Gastrocnemius medialis (tissue), 4 donors: ENCODE measurements at regions not wholly inside any gene's neighbourhood (a gene's known extent, or its start where the extent isn't known, plus 50 kb on each side); places are given as distances from the start of the nearest gene placed in this dataset.

Experiments
- ATAC-seq, 2 donors: fragments of 150-250 bp; one replicate each; pipeline ENCODE4 v1.9.1; 2016
- DNase-seq, 2 donors: peaks; one replicate each; pipeline ENCODE4 v3.0.0-alpha.2; 2019
- H3K27ac ChIP-seq, 4 donors: fragments of 200-600 bp; sonication (generic); 1 replicate in 1 of 4; 2 replicates in 3 of 4; pipeline ENCODE4 v1.5.1; 2016 to 2018; ENCODE audit warnings: mild to moderate bottlenecking in 2 of 4, moderate library complexity in 1 of 4
- H3K27me3 ChIP-seq, 3 donors: fragments of 200-600 bp; sonication (generic) in 2 of 3; 1 replicate in 1 of 3; 2 replicates in 2 of 3; pipeline versions ENCODE4 v1.5.1 to v1.6.0; 2016 to 2019; ENCODE audit warnings: mild to moderate bottlenecking in 1 of 3, moderate library complexity in 1 of 3
- H3K36me3 ChIP-seq, 2 donors: fragments of 200-600 bp; sonication (generic) in 1 of 2; one replicate each; pipeline ENCODE4 v1.5.1; 2017 to 2018
- H3K4me1 ChIP-seq, 2 donors: fragments of 200-600 bp; sonication (generic) in 1 of 2; one replicate each; pipeline ENCODE4 v1.5.1; 2016 to 2017; ENCODE audit warnings: mild to moderate bottlenecking in 2 of 2
- H3K4me3 ChIP-seq, 4 donors: fragments of 200-600 bp; sonication (generic) in 3 of 4; 1 replicate in 1 of 4; 2 replicates in 3 of 4; pipeline ENCODE4 v1.5.1; 2016 to 2019; ENCODE audit warnings: mild to moderate bottlenecking in 2 of 4
- H3K9me3 ChIP-seq, 3 donors: fragments of 200-600 bp; sonication (generic) in 2 of 3; 1 replicate in 1 of 3; 2 replicates in 2 of 3; pipeline ENCODE4 v1.5.1; 2016 to 2019
- POLR2A ChIP-seq, 2 donors: fragments of 450-650 bp; IDR thresholded peaks; one replicate each; pipeline ENCODE4 v1.6.1; 2017; ENCODE audit warnings: antibody characterized with exemption in 2 of 2, mild to moderate bottlenecking in 2 of 2, moderate library complexity in 2 of 2
- in situ Hi-C, 4 donors: fragments of 200-750 bp; cut with MboI; loops; one replicate each; pipeline versions ENCODE4 v1.15.0 to v1.8.0; 2017; ENCODE audit warnings: low sequenced_read_pairs in 4 of 4
- intact Hi-C: fragments of 100-400 bp; cut with DNase I; formaldehyde crosslinking; loops from one replicate; pipeline ENCODE4 v1.15.1; 2023; ENCODE audit warnings: low total_unique reads
- TF ChIP-seq, protein P1 (sequence below), 5 experiments: fragments of 450-650 bp in 3 of 5; fragments of 200-600 bp in 2 of 5; sonication (generic) in 2 of 5; IDR thresholded peaks in 4 of 5; conservative IDR thresholded peaks in 1 of 5; 1 replicate in 4 of 5; 2 replicates in 1 of 5; pipeline ENCODE4 v1.5.1; 2016 to 2019; ENCODE audit warnings: antibody characterized with exemption in 5 of 5, mild to moderate bottlenecking in 3 of 5, moderate library complexity in 3 of 5

DNA sequence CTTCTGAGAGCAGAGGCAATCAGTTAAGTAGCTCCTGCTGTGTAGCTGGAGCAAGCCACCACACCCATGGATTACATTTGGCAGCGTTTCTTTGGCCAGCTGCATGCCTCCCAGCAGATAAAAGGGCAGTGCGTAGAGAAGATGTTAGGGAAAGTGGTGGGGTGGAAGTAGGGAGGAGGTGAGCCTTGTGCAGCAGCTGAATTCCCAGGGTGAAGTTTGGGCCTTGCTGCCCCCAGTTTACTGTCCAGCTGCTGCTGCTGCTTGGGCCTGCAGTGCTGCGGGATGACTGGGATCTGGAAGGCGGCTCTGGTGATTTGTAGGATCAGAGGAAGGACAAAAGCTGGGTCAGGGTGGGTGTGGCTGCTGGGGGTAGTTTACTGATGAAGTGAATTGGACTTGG lies 318.7 kb upstream of the C2CD4B start:
- ATAC-seq (peak; percentile 57 to 68), DNase-seq (peak in 1 of 2 donors; percentile 40)
- H3K4me3 ChIP-seq, result no peak overlapping the region
- no peak for TF ChIP-seq POLR2A (IDR thresholded peaks at IDR 0.05)
- TF ChIP-seq, protein P1, sequence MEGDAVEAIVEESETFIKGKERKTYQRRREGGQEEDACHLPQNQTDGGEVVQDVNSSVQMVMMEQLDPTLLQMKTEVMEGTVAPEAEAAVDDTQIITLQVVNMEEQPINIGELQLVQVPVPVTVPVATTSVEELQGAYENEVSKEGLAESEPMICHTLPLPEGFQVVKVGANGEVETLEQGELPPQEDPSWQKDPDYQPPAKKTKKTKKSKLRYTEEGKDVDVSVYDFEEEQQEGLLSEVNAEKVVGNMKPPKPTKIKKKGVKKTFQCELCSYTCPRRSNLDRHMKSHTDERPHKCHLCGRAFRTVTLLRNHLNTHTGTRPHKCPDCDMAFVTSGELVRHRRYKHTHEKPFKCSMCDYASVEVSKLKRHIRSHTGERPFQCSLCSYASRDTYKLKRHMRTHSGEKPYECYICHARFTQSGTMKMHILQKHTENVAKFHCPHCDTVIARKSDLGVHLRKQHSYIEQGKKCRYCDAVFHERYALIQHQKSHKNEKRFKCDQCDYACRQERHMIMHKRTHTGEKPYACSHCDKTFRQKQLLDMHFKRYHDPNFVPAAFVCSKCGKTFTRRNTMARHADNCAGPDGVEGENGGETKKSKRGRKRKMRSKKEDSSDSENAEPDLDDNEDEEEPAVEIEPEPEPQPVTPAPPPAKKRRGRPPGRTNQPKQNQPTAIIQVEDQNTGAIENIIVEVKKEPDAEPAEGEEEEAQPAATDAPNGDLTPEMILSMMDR (IDR thresholded peaks at IDR 0.05 in 4 of 5, conservative IDR thresholded peaks at IDR 0.05 in 1 of 5), result no peak
- H3K27me3 ChIP-seq, result no peaks in the 10 kb centered on the region
- in situ Hi-C loops (no loop called here), intact Hi-C loops (no loop called here)
- H3K27ac ChIP-seq, result no peak overlapping the region
- H3K36me3 ChIP-seq, result no peaks in the 10 kb centered on the region
- no peaks in the 10 kb centered on the region for H3K9me3 ChIP-seq
- peaks cover 12 to 26% of the 10 kb centered on the region in 2 donors for H3K4me1 ChIP-seq

DNA sequence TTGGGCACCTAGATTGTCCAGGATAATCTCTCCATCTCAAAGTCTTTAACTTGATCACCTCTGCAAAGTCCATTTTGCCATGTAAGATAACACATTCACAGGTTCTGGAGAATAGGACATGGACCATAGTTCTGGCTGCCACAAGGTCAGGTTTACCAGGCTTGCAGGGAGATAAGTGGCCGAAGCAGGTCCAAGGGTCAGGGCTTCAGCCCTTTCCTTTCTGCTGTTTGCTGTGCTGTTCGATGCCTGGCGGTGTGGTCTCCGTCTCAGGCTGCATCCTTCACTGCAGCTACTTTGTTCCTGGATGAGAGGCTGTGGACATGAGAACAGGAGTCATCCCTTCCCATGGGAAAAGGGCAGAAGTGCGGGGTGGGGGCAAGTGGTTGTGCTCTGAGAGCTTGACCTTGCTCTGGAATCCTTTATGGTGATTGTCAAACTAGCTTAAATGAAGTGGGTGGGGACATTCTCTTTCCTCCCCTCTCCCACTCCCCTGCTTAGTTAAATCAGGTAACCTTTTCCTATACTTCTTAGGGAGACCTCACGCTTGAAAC lies 320.2 kb upstream of the C2CD4B start:
- peaks cover 12 to 25% of the 10 kb centered on the region in 2 donors for H3K4me1 ChIP-seq
- ATAC-seq, result no peak
- DNase-seq, result no peak
- H3K27ac ChIP-seq, result no peak overlapping the region
- in situ Hi-C loops (no loop called here), intact Hi-C loops (no loop called here)
- H3K4me3 ChIP-seq, result no peak overlapping the region
- H3K27me3 ChIP-seq, result no peaks in the 10 kb centered on the region
- no peaks in the 10 kb centered on the region for H3K36me3 ChIP-seq
- no peaks in the 10 kb centered on the region for H3K9me3 ChIP-seq
- no peak for TF ChIP-seq POLR2A (IDR thresholded peaks at IDR 0.05)
- TF ChIP-seq, protein P1 (IDR thresholded peaks at IDR 0.05 in 4 of 5, conservative IDR thresholded peaks at IDR 0.05 in 1 of 5), result no peak

DNA sequence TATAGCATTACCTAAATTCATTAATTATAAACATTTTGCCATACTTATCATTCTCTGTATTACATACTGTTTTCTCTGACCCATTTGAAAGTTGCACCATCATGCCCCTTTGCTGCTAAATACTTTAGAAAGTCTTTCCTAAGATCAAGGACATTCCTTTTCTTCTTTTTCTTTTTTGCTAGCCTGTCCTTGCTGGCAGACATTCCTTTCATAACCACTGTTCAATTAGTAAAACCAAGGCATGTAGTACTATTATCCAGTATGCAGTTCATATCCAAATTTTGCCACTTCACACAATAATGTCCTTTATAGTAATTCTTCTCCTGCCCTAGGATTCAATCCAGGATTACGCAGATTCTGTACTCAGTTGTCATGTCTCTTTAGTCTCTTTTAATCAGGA lies 321.0 kb upstream of the C2CD4B start:
- intact Hi-C loops, result no loop called here
- no peak for ATAC-seq
- in situ Hi-C loops, result no loop called here

DNA sequence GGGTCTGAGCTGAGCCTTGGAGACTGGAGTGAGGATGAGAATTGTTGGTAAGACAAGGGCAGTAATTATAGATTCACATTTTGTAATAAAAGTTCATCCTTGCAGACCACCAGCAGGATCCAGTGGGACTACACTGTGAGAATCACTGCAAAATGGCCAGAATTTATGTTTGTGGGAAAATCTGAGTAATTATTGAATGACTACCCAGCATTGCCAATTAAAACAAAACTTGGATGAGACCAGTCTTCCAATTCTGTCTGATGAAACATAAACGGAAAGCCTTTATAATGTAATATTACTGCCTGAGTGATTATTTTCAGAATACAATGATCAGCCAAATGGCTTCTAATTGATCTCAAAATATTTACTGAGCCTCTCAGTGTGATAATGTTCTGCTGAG lies 323.3 kb upstream of the C2CD4B start:
- Histone ChIP-seq H3K36me3 (no peaks in the 10 kb centered on the region), H3K27ac (no peak overlapping the region), H3K4me3 (no peak overlapping the region), H3K9me3 (no peaks in the 10 kb centered on the region), H3K4me1 (peaks cover 8 to 21% of the 10 kb centered on the region in 2 donors), H3K27me3 (no peaks in the 10 kb centered on the region)
- intact Hi-C loops, result no loop called here
- in situ Hi-C loops, result no loop called here
- TF ChIP-seq POLR2A (IDR thresholded peaks at IDR 0.05), result no peak
- TF ChIP-seq, protein P1 (IDR thresholded peaks at IDR 0.05 in 4 of 5, conservative IDR thresholded peaks at IDR 0.05 in 1 of 5), result no peak
- DNase-seq (no peak), ATAC-seq (no peak)

More for the DNA sequence above, 321.0 kb upstream of the C2CD4B start:
- Histone ChIP-seq H3K36me3 (no peaks in the 10 kb centered on the region), H3K4me1 (peaks cover 12 to 25% of the 10 kb centered on the region in 2 donors), H3K27ac (no peak overlapping the region), H3K9me3 (no peaks in the 10 kb centered on the region), H3K27me3 (no peaks in the 10 kb centered on the region), H3K4me3 (no peak overlapping the region)
- no peak for TF ChIP-seq POLR2A (IDR thresholded peaks at IDR 0.05)
- TF ChIP-seq, protein P1 (IDR thresholded peaks at IDR 0.05 in 4 of 5, conservative IDR thresholded peaks at IDR 0.05 in 1 of 5), result no peak
- DNase-seq, result no peak

DNA sequence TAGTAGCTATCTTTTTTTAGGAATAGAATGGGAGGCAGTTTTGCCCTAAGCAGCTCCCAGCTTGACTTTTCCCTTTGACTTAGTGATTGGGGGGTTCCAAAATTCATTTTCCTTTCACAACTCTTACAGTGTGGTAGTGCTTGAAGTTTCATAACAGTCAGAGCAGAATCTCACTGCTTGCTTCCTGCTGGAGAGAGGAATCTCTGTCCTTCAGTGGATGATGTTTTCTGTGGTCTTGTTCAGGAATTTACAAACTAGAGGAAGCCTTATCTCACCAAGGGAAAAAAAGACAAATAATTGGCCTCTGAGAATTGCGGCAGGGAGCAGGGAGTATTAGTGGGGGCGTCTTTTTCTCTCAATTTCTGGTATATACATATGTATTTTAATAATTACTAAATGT lies 326.6 kb upstream of the C2CD4B start:
- H3K9me3 ChIP-seq, result no peaks in the 10 kb centered on the region
- no peak for TF ChIP-seq POLR2A (IDR thresholded peaks at IDR 0.05)
- TF ChIP-seq, protein P1 (IDR thresholded peaks at IDR 0.05 in 4 of 5, conservative IDR thresholded peaks at IDR 0.05 in 1 of 5), result no peak
- DNase-seq (no peak), ATAC-seq (no peak)
- no peak overlapping the region for H3K4me3 ChIP-seq
- in situ Hi-C loops, result no loop called here
- no peaks in the 10 kb centered on the region for H3K27me3 ChIP-seq
- no peaks in the 10 kb centered on the region for H3K36me3 ChIP-seq
- intact Hi-C loops, result no loop called here
- peaks cover 9 to 28% of the 10 kb centered on the region in 2 donors for H3K4me1 ChIP-seq
- no peak overlapping the region for H3K27ac ChIP-seq
